Ovary (tissue), 3 donors: ENCODE measurements at regions not wholly inside any gene's neighbourhood (a gene's known extent, or its start where the extent isn't known, plus 50 kb on each side); places are given as distances from the start of the nearest gene placed in this dataset.
"Not testable (repeated sequence)": the region's sequence is repeated elsewhere in the genome, so short reads cannot be mapped to it uniquely, and the experiment has no call there.

Experiments used
- EP300 ChIP-seq: sonication (generic); formaldehyde crosslinking; IDR thresholded peaks from one replicate; pipeline ENCODE4 v1.6.1; 2017; ENCODE audit warnings: antibody characterized with exemption
- POLR2A ChIP-seq: fragments of 450-650 bp; IDR thresholded peaks from one replicate; pipeline ENCODE4 v1.6.1; 2017; ENCODE audit warnings: antibody characterized with exemption, mild to moderate bottlenecking, moderate library complexity
- TF ChIP-seq, protein P1 (sequence below), 3 donors: fragments of 450-650 bp in 2 of 3; fragments of 200-600 bp in 1 of 3; IDR thresholded peaks; one replicate each; pipeline versions ENCODE4 v1.5.1 to v1.8.0; 2016 to 2022; ENCODE audit warnings: antibody characterized with exemption in 3 of 3, mild to moderate bottlenecking in 1 of 3
- donor health status: DM: no; HTN: no; CAD: no.

DNA sequence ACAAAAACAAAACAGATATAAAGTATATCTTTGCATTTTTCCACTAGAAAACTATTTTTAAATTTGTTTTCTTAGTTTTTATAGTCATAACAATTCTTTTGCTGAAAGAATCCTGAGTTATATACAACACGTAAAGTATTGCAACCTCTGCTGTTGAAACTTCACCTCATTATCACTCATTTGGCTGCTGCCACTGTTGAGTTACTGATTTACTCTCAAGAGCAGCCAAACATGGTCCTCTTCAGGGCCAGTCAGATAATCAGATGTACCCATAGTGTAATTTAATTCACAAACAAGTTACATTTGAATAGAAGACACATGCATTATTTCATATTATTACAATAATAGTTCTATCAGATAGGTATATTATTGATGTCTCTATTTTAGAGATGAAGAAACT is 235.6 kb downstream of the UBE2NL start:
- not testable (repeated sequence) for TF ChIP-seq POLR2A, EP300
- TF ChIP-seq, protein P1, sequence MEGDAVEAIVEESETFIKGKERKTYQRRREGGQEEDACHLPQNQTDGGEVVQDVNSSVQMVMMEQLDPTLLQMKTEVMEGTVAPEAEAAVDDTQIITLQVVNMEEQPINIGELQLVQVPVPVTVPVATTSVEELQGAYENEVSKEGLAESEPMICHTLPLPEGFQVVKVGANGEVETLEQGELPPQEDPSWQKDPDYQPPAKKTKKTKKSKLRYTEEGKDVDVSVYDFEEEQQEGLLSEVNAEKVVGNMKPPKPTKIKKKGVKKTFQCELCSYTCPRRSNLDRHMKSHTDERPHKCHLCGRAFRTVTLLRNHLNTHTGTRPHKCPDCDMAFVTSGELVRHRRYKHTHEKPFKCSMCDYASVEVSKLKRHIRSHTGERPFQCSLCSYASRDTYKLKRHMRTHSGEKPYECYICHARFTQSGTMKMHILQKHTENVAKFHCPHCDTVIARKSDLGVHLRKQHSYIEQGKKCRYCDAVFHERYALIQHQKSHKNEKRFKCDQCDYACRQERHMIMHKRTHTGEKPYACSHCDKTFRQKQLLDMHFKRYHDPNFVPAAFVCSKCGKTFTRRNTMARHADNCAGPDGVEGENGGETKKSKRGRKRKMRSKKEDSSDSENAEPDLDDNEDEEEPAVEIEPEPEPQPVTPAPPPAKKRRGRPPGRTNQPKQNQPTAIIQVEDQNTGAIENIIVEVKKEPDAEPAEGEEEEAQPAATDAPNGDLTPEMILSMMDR (IDR thresholded peaks at IDR 0.05) = not testable (repeated sequence)
